SK-N-SH treated with all-trans-retinoic acid at 6 μM for 48 hours (cell line): ENCODE measurements at regions not wholly inside any gene's neighbourhood (a gene's known extent, or its start where the extent isn't known, plus 50 kb on each side); places are given as distances from the start of the nearest gene placed in this dataset.

Experiments used
- ATAC-seq: fragments of 200-7000 bp; cut with Tn5 transposase; 3 replicates; pipeline ENCODE4 v1.9.1; 2020; ENCODE audit warnings: mild to moderate bottlenecking, moderate library complexity
- ARNTL ChIP-seq: fragments of 450-650 bp; formaldehyde crosslinking; IDR thresholded peaks from 2 replicates; pipeline ENCODE4 v1.5.0; 2020; ENCODE audit warnings: low read depth, mild to moderate bottlenecking, moderate library complexity, borderline replicate concordance
- BACH2 ChIP-seq: fragments of 250-450 bp; sonication (Bioruptor Pico); IDR thresholded peaks from 2 replicates; pipeline ENCODE4 v1.9.0; 2021; ENCODE audit warnings: mild to moderate bottlenecking, borderline replicate concordance
- CSDC2 ChIP-seq: fragments of 250-450 bp; sonication (Bioruptor Pico); IDR thresholded peaks from 2 replicates; pipeline ENCODE4 v1.5.0; 2020; ENCODE audit warnings: mild to moderate bottlenecking, moderate library complexity
- ESRRG ChIP-seq: fragments of 250-450 bp; sonication (Bioruptor Pico); IDR thresholded peaks from 2 replicates; pipeline ENCODE4 v1.6.1; 2021; ENCODE audit warnings: mild to moderate bottlenecking
- GLIS3 ChIP-seq: fragments of 250-450 bp; sonication (Bioruptor Pico); IDR thresholded peaks from 2 replicates; pipeline ENCODE4 v1.5.0; 2020; ENCODE audit warnings: mild to moderate bottlenecking, moderate library complexity
- ISL1 ChIP-seq: fragments of 250-450 bp; sonication (Bioruptor Pico); IDR thresholded peaks from 2 replicates; pipeline ENCODE4 v2.1.2; 2022; ENCODE audit warnings: mild to moderate bottlenecking, moderate library complexity
- OSR1 ChIP-seq: fragments of 250-450 bp; sonication (Bioruptor Pico); IDR thresholded peaks from 2 replicates; pipeline ENCODE4 v1.8.0; 2022; ENCODE audit warnings: moderate library complexity, mild to moderate bottlenecking, inconsistent platforms
- POU6F1 ChIP-seq: fragments of 250-450 bp; sonication (Bioruptor Pico); IDR thresholded peaks from 2 replicates; pipeline ENCODE4 v1.8.0; 2021; ENCODE audit warnings: low read depth, mild to moderate bottlenecking, moderate library complexity, borderline replicate concordance
- PPARA ChIP-seq: fragments of 250-450 bp; sonication (Bioruptor Pico); IDR thresholded peaks from 2 replicates; pipeline ENCODE4 v1.5.0; 2020; ENCODE audit warnings: mild to moderate bottlenecking, borderline replicate concordance
- RARB ChIP-seq: fragments of 250-450 bp; sonication (Bioruptor Pico); IDR thresholded peaks from 2 replicates; pipeline ENCODE4 v1.8.0; 2021; ENCODE audit warnings: mild to moderate bottlenecking, moderate library complexity
- SNAI2 ChIP-seq: fragments of 250-450 bp; sonication (Bioruptor Pico); IDR thresholded peaks from 2 replicates; pipeline ENCODE4 v1.5.0; 2020; ENCODE audit warnings: mild to moderate bottlenecking, moderate library complexity
- TCF4 ChIP-seq: fragments of 250-450 bp; sonication (Bioruptor Pico); IDR thresholded peaks from 2 replicates; pipeline ENCODE4 v1.8.0; 2021; ENCODE audit warnings: mild to moderate bottlenecking, moderate library complexity, borderline replicate concordance
- TOX ChIP-seq: fragments of 250-450 bp; sonication (Bioruptor Pico); IDR thresholded peaks from 2 replicates; pipeline ENCODE4 v1.8.0; 2021; ENCODE audit warnings: mild to moderate bottlenecking, moderate library complexity, borderline replicate concordance
- ZC3H10 ChIP-seq: fragments of 250-450 bp; sonication (Bioruptor Pico); IDR thresholded peaks from 2 replicates; pipeline ENCODE4 v1.5.1; 2021; ENCODE audit warnings: mild to moderate bottlenecking, moderate library complexity
- ZFP3 ChIP-seq: fragments of 250-450 bp; sonication (Bioruptor Pico); IDR thresholded peaks from 2 replicates; pipeline ENCODE4 v1.5.0; 2020; ENCODE audit warnings: mild to moderate bottlenecking, moderate library complexity
- ZFP30 ChIP-seq: fragments of 450-650 bp; formaldehyde crosslinking; IDR thresholded peaks from 2 replicates; pipeline ENCODE4 v1.5.0; 2022; ENCODE audit warnings: mild to moderate bottlenecking, moderate library complexity
- ZNF565 ChIP-seq: fragments of 450-650 bp; formaldehyde crosslinking; conservative IDR thresholded peaks from 2 replicates; pipeline ENCODE4 v1.5.0; 2020; ENCODE audit warnings: low read depth, mild to moderate bottlenecking, moderate library complexity
- ZNF70 ChIP-seq: fragments of 450-650 bp; formaldehyde crosslinking; IDR thresholded peaks from 2 replicates; pipeline ENCODE4 v1.5.0; 2020; ENCODE audit warnings: mild to moderate bottlenecking, moderate library complexity
- ZNF8 ChIP-seq: fragments of 450-650 bp; formaldehyde crosslinking; IDR thresholded peaks from 2 replicates; pipeline ENCODE4 v1.5.0; 2020; ENCODE audit warnings: mild to moderate bottlenecking, moderate library complexity
- TF ChIP-seq, protein P1 (sequence below): fragments of 250-450 bp; sonication (Bioruptor Pico); IDR thresholded peaks from 2 replicates; pipeline ENCODE4 v1.8.0; 2020; ENCODE audit warnings: mild to moderate bottlenecking, moderate library complexity, borderline replicate concordance
- TF ChIP-seq, protein P2 (sequence below): fragments of 250-450 bp; sonication (Bioruptor Pico); IDR thresholded peaks from 2 replicates; pipeline ENCODE4 v1.5.1; 2020; ENCODE audit warnings: low read depth, mild to moderate bottlenecking, moderate library complexity
- TF ChIP-seq, protein P3 (sequence below): fragments of 250-450 bp; sonication (Bioruptor Pico); IDR thresholded peaks from 2 replicates; pipeline ENCODE4 v1.5.1; 2021; ENCODE audit warnings: mild to moderate bottlenecking, moderate library complexity

DNA sequence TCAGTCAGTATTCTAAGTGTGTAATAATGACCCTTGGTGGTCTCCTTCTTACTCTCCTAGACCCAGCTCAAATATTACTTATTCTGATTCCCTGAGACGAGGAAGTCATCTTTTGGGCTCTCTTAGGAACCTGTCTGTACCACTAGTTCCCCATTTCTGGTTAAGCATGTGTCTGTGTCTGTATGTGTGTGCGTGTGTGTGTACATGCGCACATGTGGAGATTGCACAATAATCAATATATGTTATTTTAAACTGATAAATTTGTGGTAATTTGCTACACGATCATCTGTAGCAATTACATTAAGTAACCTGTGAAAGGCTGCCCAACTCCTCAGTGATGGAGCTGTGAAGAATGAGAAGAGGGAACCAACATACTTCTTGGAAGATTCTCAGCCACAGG lies 132.2 kb downstream of the ASCL4 start:
- TF ChIP-seq OSR1 (no peak), PPARA (no peak), BACH2 (CRISPR knock-in tag) (no peak), ZC3H10 (no peak), SNAI2 (CRISPR knock-in tag) (no peak), ZFP3 (no peak), ZNF70 (CRISPR knock-in tag) (no peak), ZNF565 (CRISPR knock-in tag) (no peak), TCF4 (CRISPR knock-in tag) (no peak), ZFP30 (CRISPR knock-in tag) (no peak), CSDC2 (CRISPR knock-in tag) (no peak), ISL1 (CRISPR knock-in tag) (no peak)
- TF ChIP-seq, protein P1, sequence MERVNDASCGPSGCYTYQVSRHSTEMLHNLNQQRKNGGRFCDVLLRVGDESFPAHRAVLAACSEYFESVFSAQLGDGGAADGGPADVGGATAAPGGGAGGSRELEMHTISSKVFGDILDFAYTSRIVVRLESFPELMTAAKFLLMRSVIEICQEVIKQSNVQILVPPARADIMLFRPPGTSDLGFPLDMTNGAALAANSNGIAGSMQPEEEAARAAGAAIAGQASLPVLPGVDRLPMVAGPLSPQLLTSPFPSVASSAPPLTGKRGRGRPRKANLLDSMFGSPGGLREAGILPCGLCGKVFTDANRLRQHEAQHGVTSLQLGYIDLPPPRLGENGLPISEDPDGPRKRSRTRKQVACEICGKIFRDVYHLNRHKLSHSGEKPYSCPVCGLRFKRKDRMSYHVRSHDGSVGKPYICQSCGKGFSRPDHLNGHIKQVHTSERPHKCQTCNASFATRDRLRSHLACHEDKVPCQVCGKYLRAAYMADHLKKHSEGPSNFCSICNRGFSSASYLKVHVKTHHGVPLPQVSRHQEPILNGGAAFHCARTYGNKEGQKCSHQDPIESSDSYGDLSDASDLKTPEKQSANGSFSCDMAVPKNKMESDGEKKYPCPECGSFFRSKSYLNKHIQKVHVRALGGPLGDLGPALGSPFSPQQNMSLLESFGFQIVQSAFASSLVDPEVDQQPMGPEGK (CRISPR knock-in tag): no peak
- TF ChIP-seq, all 23 proteins: peak for 0
- no peak for ATAC-seq

DNA sequence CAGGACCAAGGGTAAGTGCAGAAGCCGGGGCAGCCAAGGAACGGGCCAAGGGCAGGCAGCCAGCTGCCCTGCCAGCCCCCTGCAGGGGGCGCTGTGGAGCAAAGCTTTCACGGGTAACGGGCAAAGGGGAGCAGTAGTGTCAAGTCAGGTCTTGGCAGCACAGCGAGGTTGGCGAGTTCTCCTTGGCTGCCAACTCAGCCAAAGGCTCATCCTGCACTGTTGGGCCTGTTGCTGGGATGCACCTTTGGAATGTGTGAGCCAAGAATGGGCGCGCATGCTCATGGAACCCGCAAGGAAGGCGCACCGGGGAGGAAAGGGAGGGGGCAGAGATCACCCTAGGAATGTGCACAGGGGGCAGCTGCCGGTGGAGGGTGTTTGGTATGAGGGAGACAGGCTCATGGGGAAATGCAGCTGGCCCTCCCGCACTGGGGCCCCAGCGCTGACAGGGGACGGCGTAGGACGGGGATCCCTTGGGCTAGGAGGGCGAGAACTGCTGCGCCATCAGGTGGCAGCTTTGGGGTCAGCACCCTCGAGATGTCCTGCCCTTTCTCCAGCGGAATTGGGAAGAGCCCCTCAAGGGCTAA lies 138.0 kb downstream of the ASCL4 start:
- TF ChIP-seq ZNF70 (CRISPR knock-in tag) (no peak), OSR1 (no peak), ZC3H10 (no peak), ISL1 (CRISPR knock-in tag) (no peak), BACH2 (CRISPR knock-in tag) (no peak), ARNTL (CRISPR knock-in tag) (no peak), CSDC2 (CRISPR knock-in tag) (no peak), PPARA (no peak), POU6F1 (CRISPR knock-in tag) (no peak), RARB (CRISPR knock-in tag) (no peak), TCF4 (CRISPR knock-in tag) (no peak)
- TF ChIP-seq, protein P2, sequence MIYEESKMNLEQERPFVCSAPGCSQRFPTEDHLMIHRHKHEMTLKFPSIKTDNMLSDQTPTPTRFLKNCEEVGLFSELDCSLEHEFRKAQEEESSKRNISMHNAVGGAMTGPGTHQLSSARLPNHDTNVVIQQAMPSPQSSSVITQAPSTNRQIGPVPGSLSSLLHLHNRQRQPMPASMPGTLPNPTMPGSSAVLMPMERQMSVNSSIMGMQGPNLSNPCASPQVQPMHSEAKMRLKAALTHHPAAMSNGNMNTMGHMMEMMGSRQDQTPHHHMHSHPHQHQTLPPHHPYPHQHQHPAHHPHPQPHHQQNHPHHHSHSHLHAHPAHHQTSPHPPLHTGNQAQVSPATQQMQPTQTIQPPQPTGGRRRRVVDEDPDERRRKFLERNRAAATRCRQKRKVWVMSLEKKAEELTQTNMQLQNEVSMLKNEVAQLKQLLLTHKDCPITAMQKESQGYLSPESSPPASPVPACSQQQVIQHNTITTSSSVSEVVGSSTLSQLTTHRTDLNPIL (CRISPR knock-in tag): no peak
- TF ChIP-seq, all 23 proteins: peak for 0
- peak; percentile 74 for ATAC-seq

- TF ChIP-seq RARB (CRISPR knock-in tag) (no peak), TOX (no peak), POU6F1 (CRISPR knock-in tag) (no peak), ESRRG (no peak), ZFP30 (CRISPR knock-in tag) (no peak), ARNTL (CRISPR knock-in tag) (no peak), ZNF8 (CRISPR knock-in tag) (no peak), SNAI2 (CRISPR knock-in tag) (no peak), ZNF70 (CRISPR knock-in tag) (no peak), PPARA (no peak), ZNF565 (CRISPR knock-in tag) (no peak), ZC3H10 (no peak), GLIS3 (CRISPR knock-in tag) (no peak), ZFP3 (no peak), TCF4 (CRISPR knock-in tag) (no peak), OSR1 (no peak)
- TF ChIP-seq, protein P1 (CRISPR knock-in tag): no peak
- TF ChIP-seq, protein P2 (CRISPR knock-in tag): no peak
- TF ChIP-seq, protein P3, sequence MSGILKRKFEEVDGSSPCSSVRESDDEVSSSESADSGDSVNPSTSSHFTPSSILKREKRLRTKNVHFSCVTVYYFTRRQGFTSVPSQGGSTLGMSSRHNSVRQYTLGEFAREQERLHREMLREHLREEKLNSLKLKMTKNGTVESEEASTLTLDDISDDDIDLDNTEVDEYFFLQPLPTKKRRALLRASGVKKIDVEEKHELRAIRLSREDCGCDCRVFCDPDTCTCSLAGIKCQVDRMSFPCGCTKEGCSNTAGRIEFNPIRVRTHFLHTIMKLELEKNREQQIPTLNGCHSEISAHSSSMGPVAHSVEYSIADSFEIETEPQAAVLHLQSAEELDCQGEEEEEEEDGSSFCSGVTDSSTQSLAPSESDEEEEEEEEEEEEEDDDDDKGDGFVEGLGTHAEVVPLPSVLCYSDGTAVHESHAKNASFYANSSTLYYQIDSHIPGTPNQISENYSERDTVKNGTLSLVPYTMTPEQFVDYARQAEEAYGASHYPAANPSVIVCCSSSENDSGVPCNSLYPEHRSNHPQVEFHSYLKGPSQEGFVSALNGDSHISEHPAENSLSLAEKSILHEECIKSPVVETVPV: no peak
- no peak for ATAC-seq
Measured at GRCh38 chr12:107914460-107914977, 140.0 kb downstream of the ASCL4 start.
